ENCODE measurements at regions not wholly inside any gene's neighbourhood (a gene's known extent, or its start where the extent isn't known, plus 50 kb on each side); places are given as distances from the start of the nearest gene placed in this dataset.

- no peak overlapping the region for H3K4me3 ChIP-seq
- H3K36me3 ChIP-seq: no peaks in the 10 kb centered on the region
- H3K9me3 ChIP-seq: no peaks in the 10 kb centered on the region
- intact Hi-C loops (cut with DNase I): no loop called here
- no peak overlapping the region for H3K27ac ChIP-seq
- H3K4me1 ChIP-seq: no peaks in the 10 kb centered on the region
- DNase-seq: no peak
- TF ChIP-seq CTCF (IDR thresholded peaks at IDR 0.05): no peak
- H3K27me3 ChIP-seq: no peaks in the 10 kb centered on the region
- ATAC-seq: no peak
Observed at GRCh38 chr10:83184641-83185040, 954.7 kb upstream of the GHITM start.

GRCh38 chr10:83190614-83191013 lies 948.7 kb upstream of the GHITM start:
- intact Hi-C loops (cut with DNase I): no loop called here
- no peak overlapping the region for H3K4me3 ChIP-seq
- H3K27ac ChIP-seq: no peak overlapping the region
- no peak for ATAC-seq
- no peak for DNase-seq
- H3K4me1 ChIP-seq: no peaks in the 10 kb centered on the region
- H3K9me3 ChIP-seq: no peaks in the 10 kb centered on the region
- H3K36me3 ChIP-seq: no peaks in the 10 kb centered on the region
- no peaks in the 10 kb centered on the region for H3K27me3 ChIP-seq
- TF ChIP-seq CTCF (IDR thresholded peaks at IDR 0.05): no peak

GRCh38 chr10:83193026-83193425 lies 946.3 kb upstream of the GHITM start:
- Histone ChIP-seq H3K9me3 (no peaks in the 10 kb centered on the region), H3K27me3 (no peaks in the 10 kb centered on the region), H3K4me3 (no peak overlapping the region), H3K27ac (no peak overlapping the region), H3K4me1 (no peaks in the 10 kb centered on the region), H3K36me3 (no peaks in the 10 kb centered on the region)
- intact Hi-C loops (cut with DNase I): no loop called here
- DNase-seq (peak in 2 of 4 donors; percentile 25 to 34), ATAC-seq (no peak)
- TF ChIP-seq CTCF (IDR thresholded peaks at IDR 0.05): no peak

DNA sequence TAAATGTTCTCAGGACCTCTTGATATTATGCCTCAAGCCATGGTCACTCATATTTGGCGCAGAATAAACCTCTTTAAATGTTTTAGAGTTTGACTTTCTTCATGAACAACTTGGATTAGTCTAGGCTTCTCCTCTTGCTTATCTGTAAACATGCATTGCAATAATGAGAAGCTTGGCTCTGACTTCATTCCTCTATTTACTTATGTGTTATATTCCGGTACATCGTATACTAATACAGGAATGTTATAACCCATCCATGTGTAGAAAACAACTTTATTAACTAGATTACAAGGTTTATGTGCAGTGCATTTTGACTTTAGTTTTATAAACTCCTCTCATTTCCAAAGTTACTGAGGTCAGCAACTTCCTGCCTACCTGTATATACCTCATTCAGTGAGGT lies 944.3 kb upstream of the GHITM start:
- Histone ChIP-seq H3K4me3 (no peak overlapping the region), H3K27ac (no peak overlapping the region), H3K9me3 (no peaks in the 10 kb centered on the region), H3K4me1 (no peaks in the 10 kb centered on the region), H3K36me3 (no peaks in the 10 kb centered on the region), H3K27me3 (no peaks in the 10 kb centered on the region)
- intact Hi-C loops (cut with DNase I): no loop called here
- ATAC-seq (no peak), DNase-seq (no peak)
- no peak for TF ChIP-seq CTCF (IDR thresholded peaks at IDR 0.05)

DNA sequence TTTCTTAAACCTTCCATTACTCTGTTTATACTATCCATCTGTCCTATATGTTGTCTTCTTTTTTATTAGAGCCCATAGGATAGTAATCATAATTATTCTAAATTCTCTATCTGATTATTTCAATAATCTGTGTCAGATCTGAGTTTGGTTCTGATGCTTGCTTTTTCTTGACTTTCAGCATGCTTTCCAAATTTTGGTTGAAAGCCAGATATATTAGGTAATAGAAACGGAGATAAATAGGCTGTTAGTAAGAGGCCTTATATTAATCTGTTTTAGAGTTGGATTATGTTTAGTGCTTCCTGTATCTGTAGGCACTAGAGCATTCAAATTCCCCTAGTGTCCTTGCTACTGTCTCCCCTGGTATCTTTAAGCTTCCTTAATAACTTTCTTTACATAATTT lies 939.9 kb upstream of the GHITM start:
- peaks cover 0 to 12% of the 10 kb centered on the region in 2 donors for H3K9me3 ChIP-seq
- no peak for ATAC-seq
- no peaks in the 10 kb centered on the region for H3K4me1 ChIP-seq
- H3K27me3 ChIP-seq: no peaks in the 10 kb centered on the region
- DNase-seq: no peak
- no peak for TF ChIP-seq CTCF (IDR thresholded peaks at IDR 0.05)
- H3K27ac ChIP-seq: no peak overlapping the region
- H3K36me3 ChIP-seq: no peaks in the 10 kb centered on the region
- no peak overlapping the region for H3K4me3 ChIP-seq
- intact Hi-C loops (cut with DNase I): no loop called here
